ENCODE measurements at regions not wholly inside any gene's neighbourhood (a gene's known extent, or its start where the extent isn't known, plus 50 kb on each side); places are given as distances from the start of the nearest gene placed in this dataset.

DNA sequence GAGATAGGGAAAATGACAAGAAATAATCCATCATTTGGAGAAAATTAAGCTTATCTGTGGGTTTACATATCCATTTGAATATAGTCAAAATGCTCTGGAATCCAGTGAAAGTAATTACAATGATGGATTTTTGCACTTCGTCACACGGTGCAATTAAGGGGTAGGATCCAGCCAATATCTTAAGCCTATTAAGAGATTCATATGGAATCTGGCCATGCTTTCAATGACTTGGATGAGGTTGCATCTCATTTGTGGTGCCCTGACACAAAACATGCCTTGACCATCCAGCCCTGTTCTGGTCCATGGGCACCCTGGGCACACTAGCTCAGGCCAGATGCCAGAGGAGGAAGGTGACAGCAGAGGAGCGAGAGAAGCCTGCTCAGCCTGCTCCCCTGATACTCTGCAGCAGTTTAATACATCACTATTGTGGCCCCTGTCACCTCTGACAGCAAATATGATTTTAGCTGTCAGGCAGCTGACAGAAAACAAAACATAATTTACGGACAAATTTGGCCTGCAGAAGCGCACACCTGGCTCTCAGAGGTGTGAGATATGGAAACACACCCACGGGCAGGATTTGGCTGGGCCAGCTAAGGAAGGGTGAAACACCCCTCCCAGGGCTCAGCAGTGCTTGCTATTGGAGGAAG, 94.1 kb upstream of the ST8SIA3 start:
- Histone ChIP-seq H3K27me3 (replicated peaks; ENCODE audit: insufficient read depth) (no peaks in the 10 kb centered on the region), H4K20me1 (ENCODE audit: insufficient read depth) (no peaks in the 10 kb centered on the region), H3K4me1 (ENCODE audit: insufficient read depth) (no peaks in the 10 kb centered on the region), H3K9ac (no peak overlapping the region), H3K4me2 (ENCODE audit: unreplicated experiment) (no peak overlapping the region), H3K9me3 (ENCODE audit: low read depth) (no peaks in the 10 kb centered on the region), H3K4me3 (no peak overlapping the region), H3F3A (ENCODE audit: insufficient read depth) (no peaks in the 10 kb centered on the region), H3K79me2 (ENCODE audit: insufficient read depth) (no peaks in the 10 kb centered on the region), H3K36me3 (ENCODE audit: low read depth) (no peaks in the 10 kb centered on the region), H2AFZ (no peak overlapping the region), H3K9me2 (ENCODE audit: insufficient read depth) (no peaks in the 10 kb centered on the region), H3K27ac (no peak overlapping the region)
- WGBS, 2 experiments (ENCODE audit: low coverage in 1 of 2, low lambda C conversion rate in 2 of 2, missing lambda C conversion rate in 2 of 2) = 47 to 48% methylated on average over 6 of the region's 6 CpGs
- DNase-seq = no peak
- in situ Hi-C loops (cut with MboI) = no loop called here
- TF ChIP-seq EZH2phosphoT487 (IDR thresholded peaks at IDR 0.05; ENCODE audit: insufficient read depth, low read depth) = no peak
- TF ChIP-seq EZH2 (IDR thresholded peaks at IDR 0.05; ENCODE audit: insufficient read depth, poor library complexity, severe bottlenecking) = no peak

DNA sequence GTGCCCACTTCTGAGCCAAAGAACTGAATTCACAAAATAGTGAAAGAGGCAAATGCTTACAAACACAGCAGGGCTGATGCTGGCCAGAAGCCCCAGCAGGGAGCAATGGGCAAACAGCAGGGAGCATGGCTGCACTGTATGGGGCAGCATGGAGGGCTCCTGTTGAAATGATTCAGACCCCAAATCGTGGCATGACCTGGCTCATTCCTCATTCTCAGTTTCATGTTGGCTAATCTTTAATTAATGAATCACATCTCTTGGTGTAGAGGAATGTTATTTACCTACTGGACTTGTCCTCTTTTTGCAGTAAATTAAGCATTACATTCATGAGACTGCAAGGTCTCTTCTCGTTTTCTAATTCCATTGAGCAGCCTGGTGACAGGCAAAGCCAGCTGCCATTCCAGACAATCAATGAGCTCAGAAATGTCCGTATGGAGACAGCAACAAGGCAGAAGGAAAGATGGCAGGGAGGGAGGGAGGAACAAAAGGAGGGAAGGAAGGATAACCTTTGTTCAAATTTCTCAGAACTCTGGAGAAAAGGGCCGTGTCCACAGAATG, 84.9 kb upstream of the ST8SIA3 start:
- H3K4me3 ChIP-seq = no peak overlapping the region
- H2AFZ ChIP-seq = no peak overlapping the region
- H3K79me2 ChIP-seq (ENCODE audit: insufficient read depth) = no peaks in the 10 kb centered on the region
- no peak overlapping the region for H3K4me2 ChIP-seq (ENCODE audit: unreplicated experiment)
- no peak overlapping the region for H3K9ac ChIP-seq
- WGBS, 2 experiments (ENCODE audit: low coverage in 1 of 2, low lambda C conversion rate in 2 of 2, missing lambda C conversion rate in 2 of 2) = 6 to 13% methylated on average over 4 of the region's 4 CpGs
- no peaks in the 10 kb centered on the region for H4K20me1 ChIP-seq (ENCODE audit: insufficient read depth)
- TF ChIP-seq EZH2 (IDR thresholded peaks at IDR 0.05; ENCODE audit: insufficient read depth, poor library complexity, severe bottlenecking) (no peak), EZH2phosphoT487 (IDR thresholded peaks at IDR 0.05; ENCODE audit: insufficient read depth, low read depth) (no peak)
- in situ Hi-C loops (cut with MboI) = no loop called here
- H3K4me1 ChIP-seq (ENCODE audit: insufficient read depth) = no peaks in the 10 kb centered on the region
- no peaks in the 10 kb centered on the region for H3K9me2 ChIP-seq (ENCODE audit: insufficient read depth)
- H3K27ac ChIP-seq = no peak overlapping the region
- no peaks in the 10 kb centered on the region for H3F3A ChIP-seq (ENCODE audit: insufficient read depth)
- H3K36me3 ChIP-seq (ENCODE audit: low read depth) = no peaks in the 10 kb centered on the region
- DNase-seq = no peak
- no peaks in the 10 kb centered on the region for H3K27me3 ChIP-seq (replicated peaks; ENCODE audit: insufficient read depth)
- H3K9me3 ChIP-seq (ENCODE audit: low read depth) = no peaks in the 10 kb centered on the region

DNA sequence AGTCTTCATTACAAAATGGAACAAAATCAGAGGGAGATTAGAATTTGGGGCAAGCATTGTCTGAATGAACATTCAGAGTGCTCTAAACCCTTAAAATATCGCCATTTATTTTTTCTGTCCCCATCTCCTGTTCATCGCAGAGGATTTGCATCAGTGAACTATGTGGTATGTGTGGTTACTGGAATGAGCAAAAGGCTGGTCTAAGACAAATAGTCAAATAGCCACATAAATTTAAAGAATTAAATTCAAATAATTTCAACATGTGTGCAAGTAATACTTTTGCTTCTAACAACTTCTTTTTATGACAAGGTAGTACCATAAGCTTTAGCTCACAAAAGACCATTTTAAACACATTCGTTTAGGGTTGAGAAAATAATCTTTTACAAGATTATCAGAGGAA, 82.6 kb upstream of the ST8SIA3 start:
- Histone ChIP-seq H3K9ac (no peak overlapping the region), H3K4me1 (ENCODE audit: insufficient read depth) (no peaks in the 10 kb centered on the region), H3K36me3 (ENCODE audit: low read depth) (no peaks in the 10 kb centered on the region), H3K4me2 (ENCODE audit: unreplicated experiment) (no peak overlapping the region), H4K20me1 (ENCODE audit: insufficient read depth) (no peaks in the 10 kb centered on the region), H3K4me3 (no peak overlapping the region), H3K9me3 (ENCODE audit: low read depth) (no peaks in the 10 kb centered on the region), H3F3A (ENCODE audit: insufficient read depth) (no peaks in the 10 kb centered on the region), H2AFZ (no peak overlapping the region), H3K27ac (no peak overlapping the region), H3K27me3 (replicated peaks; ENCODE audit: insufficient read depth) (no peaks in the 10 kb centered on the region), H3K9me2 (ENCODE audit: insufficient read depth) (no peaks in the 10 kb centered on the region), H3K79me2 (ENCODE audit: insufficient read depth) (no peaks in the 10 kb centered on the region)
- TF ChIP-seq EZH2 (IDR thresholded peaks at IDR 0.05; ENCODE audit: insufficient read depth, poor library complexity, severe bottlenecking) (no peak), EZH2phosphoT487 (IDR thresholded peaks at IDR 0.05; ENCODE audit: insufficient read depth, low read depth) (no peak)
- DNase-seq = no peak
- in situ Hi-C loops (cut with MboI) = no loop called here
- 28 to 38% methylated on average over 3 of the region's 3 CpGs for WGBS, 2 experiments (ENCODE audit: low coverage in 1 of 2, low lambda C conversion rate in 2 of 2, missing lambda C conversion rate in 2 of 2)

DNA sequence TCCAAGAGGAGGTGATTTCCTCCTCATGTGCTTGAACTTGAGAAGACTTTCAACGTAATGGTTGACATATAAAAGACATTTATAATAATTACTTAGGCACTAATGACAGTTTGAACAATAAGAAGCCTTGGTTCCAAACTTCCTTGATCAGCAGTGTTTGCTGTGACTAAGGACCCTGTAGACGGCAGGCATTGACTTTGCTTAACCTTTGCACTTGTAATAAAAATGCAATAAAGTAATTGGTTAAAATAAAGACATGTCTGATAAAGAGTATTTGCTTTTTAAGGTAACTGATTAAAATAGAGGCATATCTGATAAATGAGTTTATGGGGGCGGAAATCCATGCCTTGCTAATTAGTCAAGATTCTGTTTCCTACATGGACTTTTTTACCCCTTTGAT, 82.2 kb upstream of the ST8SIA3 start:
- H3K4me3 ChIP-seq = no peak overlapping the region
- H3K4me1 ChIP-seq (ENCODE audit: insufficient read depth) = no peaks in the 10 kb centered on the region
- in situ Hi-C loops (cut with MboI) = no loop called here
- H3K79me2 ChIP-seq (ENCODE audit: insufficient read depth) = no peaks in the 10 kb centered on the region
- H4K20me1 ChIP-seq (ENCODE audit: insufficient read depth) = no peaks in the 10 kb centered on the region
- no peak overlapping the region for H3K27ac ChIP-seq
- no peaks in the 10 kb centered on the region for H3K27me3 ChIP-seq (replicated peaks; ENCODE audit: insufficient read depth)
- H3F3A ChIP-seq (ENCODE audit: insufficient read depth) = no peaks in the 10 kb centered on the region
- TF ChIP-seq EZH2 (IDR thresholded peaks at IDR 0.05; ENCODE audit: insufficient read depth, poor library complexity, severe bottlenecking) = no peak
- no peak for TF ChIP-seq EZH2phosphoT487 (IDR thresholded peaks at IDR 0.05; ENCODE audit: insufficient read depth, low read depth)
- H3K9me2 ChIP-seq (ENCODE audit: insufficient read depth) = no peaks in the 10 kb centered on the region
- no peak for DNase-seq
- no peak overlapping the region for H2AFZ ChIP-seq
- no peaks in the 10 kb centered on the region for H3K36me3 ChIP-seq (ENCODE audit: low read depth)
- no peak overlapping the region for H3K4me2 ChIP-seq (ENCODE audit: unreplicated experiment)
- H3K9me3 ChIP-seq (ENCODE audit: low read depth) = no peaks in the 10 kb centered on the region
- WGBS, 2 experiments (ENCODE audit: low coverage in 1 of 2, low lambda C conversion rate in 2 of 2, missing lambda C conversion rate in 2 of 2) = 22 to 29% methylated on average over 3 of the region's 3 CpGs
- no peak overlapping the region for H3K9ac ChIP-seq

Measured in GM23248 (cell line).